ENCODE measurements at regions not wholly inside any gene's neighbourhood (a gene's known extent, or its start where the extent isn't known, plus 50 kb on each side); places are given as distances from the start of the nearest gene placed in this dataset.

DNA sequence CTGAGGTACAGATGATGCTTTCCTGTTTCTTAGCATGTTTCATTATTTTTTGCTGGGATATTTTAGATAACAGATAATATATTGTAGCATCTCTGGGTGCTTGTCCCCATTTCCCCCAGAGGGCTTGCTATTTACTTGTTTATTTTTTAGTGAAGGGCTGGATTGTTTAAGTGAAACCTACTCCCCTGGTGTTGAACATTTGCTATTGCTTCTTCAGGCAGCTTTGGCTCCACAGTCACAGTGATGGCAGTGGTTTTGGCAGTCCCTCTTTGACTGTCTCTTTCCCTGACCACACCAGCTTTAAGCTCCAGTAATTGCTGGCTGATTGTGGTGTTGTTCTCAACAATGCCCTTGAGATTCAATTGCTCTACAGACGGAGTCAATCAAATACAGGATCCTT is 128.9 kb downstream of the KLF13 start:
- TF ChIP-seq POLR2A (IDR thresholded peaks at IDR 0.05) = no peak
- TF ChIP-seq, protein P1, sequence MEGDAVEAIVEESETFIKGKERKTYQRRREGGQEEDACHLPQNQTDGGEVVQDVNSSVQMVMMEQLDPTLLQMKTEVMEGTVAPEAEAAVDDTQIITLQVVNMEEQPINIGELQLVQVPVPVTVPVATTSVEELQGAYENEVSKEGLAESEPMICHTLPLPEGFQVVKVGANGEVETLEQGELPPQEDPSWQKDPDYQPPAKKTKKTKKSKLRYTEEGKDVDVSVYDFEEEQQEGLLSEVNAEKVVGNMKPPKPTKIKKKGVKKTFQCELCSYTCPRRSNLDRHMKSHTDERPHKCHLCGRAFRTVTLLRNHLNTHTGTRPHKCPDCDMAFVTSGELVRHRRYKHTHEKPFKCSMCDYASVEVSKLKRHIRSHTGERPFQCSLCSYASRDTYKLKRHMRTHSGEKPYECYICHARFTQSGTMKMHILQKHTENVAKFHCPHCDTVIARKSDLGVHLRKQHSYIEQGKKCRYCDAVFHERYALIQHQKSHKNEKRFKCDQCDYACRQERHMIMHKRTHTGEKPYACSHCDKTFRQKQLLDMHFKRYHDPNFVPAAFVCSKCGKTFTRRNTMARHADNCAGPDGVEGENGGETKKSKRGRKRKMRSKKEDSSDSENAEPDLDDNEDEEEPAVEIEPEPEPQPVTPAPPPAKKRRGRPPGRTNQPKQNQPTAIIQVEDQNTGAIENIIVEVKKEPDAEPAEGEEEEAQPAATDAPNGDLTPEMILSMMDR (IDR thresholded peaks at IDR 0.05) = peak in 1 of 5 experiments; percentile 14

Data from transverse colon (tissue), 3 donors.